GM23338 (cell line): ENCODE measurements at regions not wholly inside any gene's neighbourhood (a gene's known extent, or its start where the extent isn't known, plus 50 kb on each side); places are given as distances from the start of the nearest gene placed in this dataset.

Experiments
- CREB1 ChIP-seq: fragments of 250-450 bp; sonication (Bioruptor Pico); IDR thresholded peaks from 2 replicates; pipeline ENCODE4 v1.5.0; 2020; ENCODE audit warnings: low read depth, mild to moderate bottlenecking, moderate library complexity
- EZH2 ChIP-seq: fragments of 200-600 bp; sonication (generic); IDR thresholded peaks from one replicate; pipeline ENCODE4 v1.8.0; 2017; ENCODE audit warnings: antibody characterized with exemption, mild to moderate bottlenecking, low read depth; ENCODE audit not compliant: unreplicated experiment
- EZH2phosphoT487 ChIP-seq: fragments of 200-600 bp; sonication (generic); IDR thresholded peaks from one replicate; pipeline ENCODE4 v1.8.1; 2018; ENCODE audit warnings: antibody characterized with exemption; ENCODE audit not compliant: unreplicated experiment
- JUNB ChIP-seq: IDR thresholded peaks from one replicate; pipeline ENCODE4 v1.6.1; 2016; ENCODE audit warnings: antibody characterized with exemption; ENCODE audit not compliant: unreplicated experiment
- POLR2AphosphoS5 ChIP-seq: IDR thresholded peaks from 2 replicates; pipeline ENCODE4 v1.6.1; 2016; ENCODE audit warnings: antibody characterized with exemption, low read depth
- STAT1 ChIP-seq: IDR thresholded peaks from one replicate; pipeline ENCODE4 v1.6.1; 2016; ENCODE audit warnings: antibody characterized with exemption; ENCODE audit not compliant: unreplicated experiment
- ZNF114 ChIP-seq: fragments of 250-450 bp; sonication (Bioruptor Pico); IDR thresholded peaks from 2 replicates; pipeline ENCODE4 v1.5.0; 2020; ENCODE audit warnings: mild to moderate bottlenecking, moderate library complexity
- ZNF331 ChIP-seq: fragments of 250-450 bp; sonication (Bioruptor Pico); IDR thresholded peaks from 2 replicates; pipeline ENCODE4 v1.5.0; 2020; ENCODE audit warnings: low read depth, mild to moderate bottlenecking, moderate library complexity
- TF ChIP-seq, protein P1 (sequence below), 2 experiments: fragments of 200-600 bp in 1 of 2; sonication (generic) in 1 of 2; conservative IDR thresholded peaks; 2 replicates each; pipeline versions ENCODE4 v1.5.1 to v1.6.1; 2016 to 2017; ENCODE audit warnings: antibody characterized with exemption in 2 of 2, low read depth in 2 of 2, mild to moderate bottlenecking in 2 of 2, moderate library complexity in 1 of 2
- TF ChIP-seq, protein P2 (sequence below): IDR thresholded peaks from one replicate; pipeline ENCODE4 v1.6.1; 2018; ENCODE audit warnings: antibody characterized with exemption; ENCODE audit not compliant: unreplicated experiment
- TF ChIP-seq, protein P3 (sequence below): IDR thresholded peaks from 2 replicates; pipeline ENCODE4 v1.6.1; 2016; ENCODE audit warnings: antibody characterized with exemption
- TF ChIP-seq, protein P4 (sequence below): fragments of 250-450 bp; sonication (Bioruptor Pico); IDR thresholded peaks from 2 replicates; pipeline ENCODE4 v1.5.0; 2020; ENCODE audit warnings: mild to moderate bottlenecking, moderate library complexity

DNA sequence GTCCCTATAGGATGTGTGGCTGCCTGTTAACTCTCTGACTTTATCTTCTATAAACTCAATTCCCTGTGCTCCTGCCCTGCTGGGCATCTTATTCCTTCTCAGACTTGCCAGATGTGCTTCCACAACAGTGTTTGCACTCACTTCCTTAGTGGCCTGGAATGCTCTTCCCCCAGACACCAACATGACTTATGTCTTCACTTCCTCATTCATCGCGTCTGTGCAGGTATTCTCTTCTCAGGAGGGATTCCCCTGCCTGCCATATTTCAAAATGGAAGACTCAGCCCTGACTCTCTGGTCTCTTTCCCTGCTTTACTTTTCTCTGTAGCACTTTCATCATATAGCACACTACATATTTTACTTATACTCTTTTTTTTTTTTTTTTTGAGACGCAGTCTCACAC, 344.0 kb downstream of the CENPC start:
- no peak for TF ChIP-seq EZH2
- TF ChIP-seq, protein P1, sequence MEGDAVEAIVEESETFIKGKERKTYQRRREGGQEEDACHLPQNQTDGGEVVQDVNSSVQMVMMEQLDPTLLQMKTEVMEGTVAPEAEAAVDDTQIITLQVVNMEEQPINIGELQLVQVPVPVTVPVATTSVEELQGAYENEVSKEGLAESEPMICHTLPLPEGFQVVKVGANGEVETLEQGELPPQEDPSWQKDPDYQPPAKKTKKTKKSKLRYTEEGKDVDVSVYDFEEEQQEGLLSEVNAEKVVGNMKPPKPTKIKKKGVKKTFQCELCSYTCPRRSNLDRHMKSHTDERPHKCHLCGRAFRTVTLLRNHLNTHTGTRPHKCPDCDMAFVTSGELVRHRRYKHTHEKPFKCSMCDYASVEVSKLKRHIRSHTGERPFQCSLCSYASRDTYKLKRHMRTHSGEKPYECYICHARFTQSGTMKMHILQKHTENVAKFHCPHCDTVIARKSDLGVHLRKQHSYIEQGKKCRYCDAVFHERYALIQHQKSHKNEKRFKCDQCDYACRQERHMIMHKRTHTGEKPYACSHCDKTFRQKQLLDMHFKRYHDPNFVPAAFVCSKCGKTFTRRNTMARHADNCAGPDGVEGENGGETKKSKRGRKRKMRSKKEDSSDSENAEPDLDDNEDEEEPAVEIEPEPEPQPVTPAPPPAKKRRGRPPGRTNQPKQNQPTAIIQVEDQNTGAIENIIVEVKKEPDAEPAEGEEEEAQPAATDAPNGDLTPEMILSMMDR (conservative IDR thresholded peaks at IDR 0.05; ENCODE audit: low read depth in 2 of 2): no peak
- TF ChIP-seq ZNF114 (CRISPR knock-in tag): no peak
- TF ChIP-seq, protein P2, sequence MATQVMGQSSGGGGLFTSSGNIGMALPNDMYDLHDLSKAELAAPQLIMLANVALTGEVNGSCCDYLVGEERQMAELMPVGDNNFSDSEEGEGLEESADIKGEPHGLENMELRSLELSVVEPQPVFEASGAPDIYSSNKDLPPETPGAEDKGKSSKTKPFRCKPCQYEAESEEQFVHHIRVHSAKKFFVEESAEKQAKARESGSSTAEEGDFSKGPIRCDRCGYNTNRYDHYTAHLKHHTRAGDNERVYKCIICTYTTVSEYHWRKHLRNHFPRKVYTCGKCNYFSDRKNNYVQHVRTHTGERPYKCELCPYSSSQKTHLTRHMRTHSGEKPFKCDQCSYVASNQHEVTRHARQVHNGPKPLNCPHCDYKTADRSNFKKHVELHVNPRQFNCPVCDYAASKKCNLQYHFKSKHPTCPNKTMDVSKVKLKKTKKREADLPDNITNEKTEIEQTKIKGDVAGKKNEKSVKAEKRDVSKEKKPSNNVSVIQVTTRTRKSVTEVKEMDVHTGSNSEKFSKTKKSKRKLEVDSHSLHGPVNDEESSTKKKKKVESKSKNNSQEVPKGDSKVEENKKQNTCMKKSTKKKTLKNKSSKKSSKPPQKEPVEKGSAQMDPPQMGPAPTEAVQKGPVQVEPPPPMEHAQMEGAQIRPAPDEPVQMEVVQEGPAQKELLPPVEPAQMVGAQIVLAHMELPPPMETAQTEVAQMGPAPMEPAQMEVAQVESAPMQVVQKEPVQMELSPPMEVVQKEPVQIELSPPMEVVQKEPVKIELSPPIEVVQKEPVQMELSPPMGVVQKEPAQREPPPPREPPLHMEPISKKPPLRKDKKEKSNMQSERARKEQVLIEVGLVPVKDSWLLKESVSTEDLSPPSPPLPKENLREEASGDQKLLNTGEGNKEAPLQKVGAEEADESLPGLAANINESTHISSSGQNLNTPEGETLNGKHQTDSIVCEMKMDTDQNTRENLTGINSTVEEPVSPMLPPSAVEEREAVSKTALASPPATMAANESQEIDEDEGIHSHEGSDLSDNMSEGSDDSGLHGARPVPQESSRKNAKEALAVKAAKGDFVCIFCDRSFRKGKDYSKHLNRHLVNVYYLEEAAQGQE: no peak
- no peak for TF ChIP-seq ZNF331 (CRISPR knock-in tag)
- TF ChIP-seq STAT1: no peak
- TF ChIP-seq, protein P3, sequence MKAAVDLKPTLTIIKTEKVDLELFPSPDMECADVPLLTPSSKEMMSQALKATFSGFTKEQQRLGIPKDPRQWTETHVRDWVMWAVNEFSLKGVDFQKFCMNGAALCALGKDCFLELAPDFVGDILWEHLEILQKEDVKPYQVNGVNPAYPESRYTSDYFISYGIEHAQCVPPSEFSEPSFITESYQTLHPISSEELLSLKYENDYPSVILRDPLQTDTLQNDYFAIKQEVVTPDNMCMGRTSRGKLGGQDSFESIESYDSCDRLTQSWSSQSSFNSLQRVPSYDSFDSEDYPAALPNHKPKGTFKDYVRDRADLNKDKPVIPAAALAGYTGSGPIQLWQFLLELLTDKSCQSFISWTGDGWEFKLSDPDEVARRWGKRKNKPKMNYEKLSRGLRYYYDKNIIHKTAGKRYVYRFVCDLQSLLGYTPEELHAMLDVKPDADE: no peak
- TF ChIP-seq POLR2AphosphoS5: no peak
- no peak for TF ChIP-seq EZH2phosphoT487
- TF ChIP-seq CREB1 (CRISPR knock-in tag): no peak
- TF ChIP-seq, protein P4, sequence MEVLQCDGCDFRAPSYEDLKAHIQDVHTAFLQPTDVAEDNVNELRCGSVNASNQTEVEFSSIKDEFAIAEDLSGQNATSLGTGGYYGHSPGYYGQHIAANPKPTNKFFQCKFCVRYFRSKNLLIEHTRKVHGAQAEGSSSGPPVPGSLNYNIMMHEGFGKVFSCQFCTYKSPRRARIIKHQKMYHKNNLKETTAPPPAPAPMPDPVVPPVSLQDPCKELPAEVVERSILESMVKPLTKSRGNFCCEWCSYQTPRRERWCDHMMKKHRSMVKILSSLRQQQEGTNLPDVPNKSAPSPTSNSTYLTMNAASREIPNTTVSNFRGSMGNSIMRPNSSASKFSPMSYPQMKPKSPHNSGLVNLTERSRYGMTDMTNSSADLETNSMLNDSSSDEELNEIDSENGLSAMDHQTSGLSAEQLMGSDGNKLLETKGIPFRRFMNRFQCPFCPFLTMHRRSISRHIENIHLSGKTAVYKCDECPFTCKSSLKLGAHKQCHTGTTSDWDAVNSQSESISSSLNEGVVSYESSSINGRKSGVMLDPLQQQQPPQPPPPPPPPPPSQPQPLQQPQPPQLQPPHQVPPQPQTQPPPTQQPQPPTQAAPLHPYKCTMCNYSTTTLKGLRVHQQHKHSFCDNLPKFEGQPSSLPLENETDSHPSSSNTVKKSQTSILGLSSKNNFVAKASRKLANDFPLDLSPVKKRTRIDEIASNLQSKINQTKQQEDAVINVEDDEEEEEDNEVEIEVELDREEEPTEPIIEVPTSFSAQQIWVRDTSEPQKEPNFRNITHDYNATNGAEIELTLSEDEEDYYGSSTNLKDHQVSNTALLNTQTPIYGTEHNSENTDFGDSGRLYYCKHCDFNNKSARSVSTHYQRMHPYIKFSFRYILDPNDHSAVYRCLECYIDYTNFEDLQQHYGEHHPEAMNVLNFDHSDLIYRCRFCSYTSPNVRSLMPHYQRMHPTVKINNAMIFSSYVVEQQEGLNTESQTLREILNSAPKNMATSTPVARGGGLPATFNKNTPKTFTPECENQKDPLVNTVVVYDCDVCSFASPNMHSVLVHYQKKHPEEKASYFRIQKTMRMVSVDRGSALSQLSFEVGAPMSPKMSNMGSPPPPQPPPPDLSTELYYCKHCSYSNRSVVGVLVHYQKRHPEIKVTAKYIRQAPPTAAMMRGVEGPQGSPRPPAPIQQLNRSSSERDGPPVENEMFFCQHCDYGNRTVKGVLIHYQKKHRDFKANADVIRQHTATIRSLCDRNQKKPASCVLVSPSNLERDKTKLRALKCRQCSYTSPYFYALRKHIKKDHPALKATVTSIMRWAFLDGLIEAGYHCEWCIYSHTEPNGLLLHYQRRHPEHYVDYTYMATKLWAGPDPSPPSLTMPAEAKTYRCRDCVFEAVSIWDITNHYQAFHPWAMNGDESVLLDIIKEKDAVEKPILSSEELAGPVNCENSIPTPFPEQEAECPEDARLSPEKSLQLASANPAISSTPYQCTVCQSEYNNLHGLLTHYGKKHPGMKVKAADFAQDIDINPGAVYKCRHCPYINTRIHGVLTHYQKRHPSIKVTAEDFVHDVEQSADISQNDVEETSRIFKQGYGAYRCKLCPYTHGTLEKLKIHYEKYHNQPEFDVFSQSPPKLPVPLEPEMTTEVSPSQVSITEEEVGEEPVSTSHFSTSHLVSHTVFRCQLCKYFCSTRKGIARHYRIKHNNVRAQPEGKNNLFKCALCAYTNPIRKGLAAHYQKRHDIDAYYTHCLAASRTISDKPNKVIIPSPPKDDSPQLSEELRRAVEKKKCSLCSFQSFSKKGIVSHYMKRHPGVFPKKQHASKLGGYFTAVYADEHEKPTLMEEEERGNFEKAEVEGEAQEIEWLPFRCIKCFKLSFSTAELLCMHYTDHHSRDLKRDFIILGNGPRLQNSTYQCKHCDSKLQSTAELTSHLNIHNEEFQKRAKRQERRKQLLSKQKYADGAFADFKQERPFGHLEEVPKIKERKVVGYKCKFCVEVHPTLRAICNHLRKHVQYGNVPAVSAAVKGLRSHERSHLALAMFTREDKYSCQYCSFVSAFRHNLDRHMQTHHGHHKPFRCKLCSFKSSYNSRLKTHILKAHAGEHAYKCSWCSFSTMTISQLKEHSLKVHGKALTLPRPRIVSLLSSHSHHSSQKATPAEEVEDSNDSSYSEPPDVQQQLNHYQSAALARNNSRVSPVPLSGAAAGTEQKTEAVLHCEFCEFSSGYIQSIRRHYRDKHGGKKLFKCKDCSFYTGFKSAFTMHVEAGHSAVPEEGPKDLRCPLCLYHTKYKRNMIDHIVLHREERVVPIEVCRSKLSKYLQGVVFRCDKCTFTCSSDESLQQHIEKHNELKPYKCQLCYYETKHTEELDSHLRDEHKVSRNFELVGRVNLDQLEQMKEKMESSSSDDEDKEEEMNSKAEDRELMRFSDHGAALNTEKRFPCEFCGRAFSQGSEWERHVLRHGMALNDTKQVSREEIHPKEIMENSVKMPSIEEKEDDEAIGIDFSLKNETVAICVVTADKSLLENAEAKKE (CRISPR knock-in tag): no peak
- no peak for TF ChIP-seq JUNB
